ENCODE measurements at regions not wholly inside any gene's neighbourhood (a gene's known extent, or its start where the extent isn't known, plus 50 kb on each side); places are given as distances from the start of the nearest gene placed in this dataset.

GRCh38 chr10:131642966-131643365 lies 257.8 kb upstream of the PPP2R2D start:
- no peaks in the 10 kb centered on the region for H3K4me1 Mint-ChIP-seq
- H3K4me2 ChIP-seq (replicated peaks; ENCODE audit: extremely low read depth, low read length, poor library complexity, severe bottlenecking) = no peak overlapping the region
- no peak overlapping the region for H3K4me3 ChIP-seq (replicated peaks in 1 of 3; ENCODE audit: low read depth in 2 of 3, low read length in 3 of 3)
- no peak overlapping the region for H3K4me3 Mint-ChIP-seq
- H3K4me1 ChIP-seq (ENCODE audit: control insufficient read depth in 1 of 2, insufficient read depth in 2 of 2, low read length in 2 of 2) = no peaks in the 10 kb centered on the region
- DNase-seq = no peak
- H3K36me3 ChIP-seq (replicated peaks in 1 of 2; ENCODE audit: control insufficient read depth in 1 of 2, insufficient read depth in 2 of 2, low read length in 2 of 2) = no peaks in the 10 kb centered on the region
- no peak overlapping the region for H3K9ac ChIP-seq (ENCODE audit: insufficient read depth, low read length, poor library complexity, severe bottlenecking)
- no peaks in the 10 kb centered on the region for H4K20me1 ChIP-seq (ENCODE audit: insufficient read depth, low read length)
- no peak for TF ChIP-seq CTCF (IDR thresholded peaks at IDR 0.05)
- WGBS (ENCODE audit: insufficient coverage) = 100% methylated on average over 1 of the region's 4 CpGs
- no peak overlapping the region for H2AFZ ChIP-seq (ENCODE audit: insufficient read depth, low read depth, low read length, poor library complexity, severe bottlenecking)
- H3K9me3 ChIP-seq (replicated peaks in 1 of 2; ENCODE audit: control insufficient read depth in 1 of 2, insufficient read depth in 1 of 2, low read length in 2 of 2) = peaks cover 9 to 15% of the 10 kb centered on the region in 2 donors
- H3K27ac Mint-ChIP-seq = no peak overlapping the region
- H3K27me3 Mint-ChIP-seq (ENCODE audit: low read depth in 3 of 3) = peaks cover 0 to 2% (median 0%) of the 10 kb centered on the region in 3 donors
- no peaks in the 10 kb centered on the region for H3K36me3 Mint-ChIP-seq
- H3K27me3 ChIP-seq (ENCODE audit: control insufficient read depth in 2 of 2, insufficient read depth in 2 of 2, low read length in 2 of 2) = no peaks in the 10 kb centered on the region
- no peak overlapping the region for H3K27ac ChIP-seq (ENCODE audit: low read depth in 1 of 2, low read length in 2 of 2)
- intact Hi-C loops (cut with micrococcal nuclease) = no loop called here
- peaks cover 9 to 21% (median 16%) of the 10 kb centered on the region in 7 donors for H3K9me3 Mint-ChIP-seq
- no peaks in the 10 kb centered on the region for H3K79me2 ChIP-seq (ENCODE audit: insufficient read depth, low read length)

- Mint-ChIP-seq H3K4me3 (no peak overlapping the region), H3K9me3 (peaks cover 6 to 10% (median 8%) of the 10 kb centered on the region in 7 donors), H3K36me3 (no peaks in the 10 kb centered on the region), H3K27me3 (ENCODE audit: low read depth in 3 of 3) (peaks cover 0 to 2% (median 0%) of the 10 kb centered on the region in 3 donors), H3K4me1 (no peaks in the 10 kb centered on the region), H3K27ac (no peak overlapping the region)
- Histone ChIP-seq H3K27ac (ENCODE audit: low read depth in 1 of 2, low read length in 2 of 2) (no peak overlapping the region), H2AFZ (ENCODE audit: insufficient read depth, low read depth, low read length, poor library complexity, severe bottlenecking) (no peak overlapping the region), H3K9me3 (replicated peaks in 1 of 2; ENCODE audit: control insufficient read depth in 1 of 2, insufficient read depth in 1 of 2, low read length in 2 of 2) (peaks cover 5 to 6% of the 10 kb centered on the region in 2 donors), H3K4me1 (ENCODE audit: control insufficient read depth in 1 of 2, insufficient read depth in 2 of 2, low read length in 2 of 2) (no peaks in the 10 kb centered on the region), H3K9ac (ENCODE audit: insufficient read depth, low read length, poor library complexity, severe bottlenecking) (no peak overlapping the region), H3K36me3 (replicated peaks in 1 of 2; ENCODE audit: control insufficient read depth in 1 of 2, insufficient read depth in 2 of 2, low read length in 2 of 2) (no peaks in the 10 kb centered on the region), H3K27me3 (ENCODE audit: control insufficient read depth in 2 of 2, insufficient read depth in 2 of 2, low read length in 2 of 2) (no peaks in the 10 kb centered on the region), H3K79me2 (ENCODE audit: insufficient read depth, low read length) (no peaks in the 10 kb centered on the region), H3K4me2 (replicated peaks; ENCODE audit: extremely low read depth, low read length, poor library complexity, severe bottlenecking) (no peak overlapping the region), H4K20me1 (ENCODE audit: insufficient read depth, low read length) (no peaks in the 10 kb centered on the region), H3K4me3 (replicated peaks in 1 of 3; ENCODE audit: low read depth in 2 of 3, low read length in 3 of 3) (no peak overlapping the region)
- no peak for TF ChIP-seq CTCF (IDR thresholded peaks at IDR 0.05)
- intact Hi-C loops (cut with micrococcal nuclease) = no loop called here
- 69% methylated on average over 8 of the region's 14 CpGs for WGBS (ENCODE audit: insufficient coverage)
- DNase-seq = no peak
Measured at GRCh38 chr10:131644289-131644688, 256.5 kb upstream of the PPP2R2D start.

Data from CD14-positive monocyte (primary cell).